ENCODE measurements at regions not wholly inside any gene's neighbourhood (a gene's known extent, or its start where the extent isn't known, plus 50 kb on each side); places are given as distances from the start of the nearest gene placed in this dataset.

GRCh38 chr16:73150786-73151185 is 102.9 kb upstream of the ZFHX3 start:
- no peak overlapping the region for H3K4me3 ChIP-seq (replicated peaks in 1 of 4; ENCODE audit: control extremely low read depth in 1 of 4, insufficient read depth in 1 of 4, low read depth in 3 of 4, low read length in 4 of 4)
- no peak overlapping the region for H3K27ac ChIP-seq (ENCODE audit: insufficient read depth, low read length)
- no peak overlapping the region for H3K4me2 ChIP-seq (ENCODE audit: extremely low read depth, insufficient read depth, low read length)
- H3K36me3 ChIP-seq (ENCODE audit: control insufficient read depth, insufficient read depth, low read length): no peaks in the 10 kb centered on the region
- H2AFZ ChIP-seq (ENCODE audit: low read length): no peak overlapping the region
- no peaks in the 10 kb centered on the region for H4K20me1 ChIP-seq (ENCODE audit: control insufficient read depth, extremely low read depth, insufficient read depth, low read length)
- no peak for TF ChIP-seq CTCF (conservative IDR thresholded peaks at IDR 0.05 in 1 of 2, IDR thresholded peaks at IDR 0.05 in 1 of 2; ENCODE audit: low read depth in 1 of 2, low read length in 2 of 2)
- no peaks in the 10 kb centered on the region for H3K27me3 ChIP-seq (ENCODE audit: control insufficient read depth, insufficient read depth, low read length)
- no peaks in the 10 kb centered on the region for H3K4me1 ChIP-seq (ENCODE audit: control insufficient read depth, extremely low read depth, insufficient read depth, low read length)
- no peaks in the 10 kb centered on the region for H3K9me3 ChIP-seq (ENCODE audit: control insufficient read depth, insufficient read depth, low read depth, low read length)
- DNase-seq (ENCODE audit: low read depth in 2 of 2): no peak
- no peak overlapping the region for H3K9ac ChIP-seq (ENCODE audit: insufficient read depth, low read length)
- no peaks in the 10 kb centered on the region for H3K79me2 ChIP-seq (ENCODE audit: control insufficient read depth, insufficient read depth, low read length)

GRCh38 chr16:73149334-73149733 is 101.4 kb upstream of the ZFHX3 start:
- Histone ChIP-seq H2AFZ (ENCODE audit: low read length) (no peak overlapping the region), H3K27ac (ENCODE audit: insufficient read depth, low read length) (no peak overlapping the region), H3K36me3 (ENCODE audit: control insufficient read depth, insufficient read depth, low read length) (no peaks in the 10 kb centered on the region), H3K27me3 (ENCODE audit: control insufficient read depth, insufficient read depth, low read length) (no peaks in the 10 kb centered on the region), H3K4me2 (ENCODE audit: extremely low read depth, insufficient read depth, low read length) (no peak overlapping the region), H3K4me1 (ENCODE audit: control insufficient read depth, extremely low read depth, insufficient read depth, low read length) (no peaks in the 10 kb centered on the region), H3K9me3 (ENCODE audit: control insufficient read depth, insufficient read depth, low read depth, low read length) (no peaks in the 10 kb centered on the region), H3K4me3 (replicated peaks in 1 of 4; ENCODE audit: control extremely low read depth in 1 of 4, insufficient read depth in 1 of 4, low read depth in 3 of 4, low read length in 4 of 4) (no peak overlapping the region), H3K9ac (ENCODE audit: insufficient read depth, low read length) (no peak overlapping the region), H4K20me1 (ENCODE audit: control insufficient read depth, extremely low read depth, insufficient read depth, low read length) (no peaks in the 10 kb centered on the region), H3K79me2 (ENCODE audit: control insufficient read depth, insufficient read depth, low read length) (no peaks in the 10 kb centered on the region)
- no peak for TF ChIP-seq CTCF (conservative IDR thresholded peaks at IDR 0.05 in 1 of 2, IDR thresholded peaks at IDR 0.05 in 1 of 2; ENCODE audit: low read depth in 1 of 2, low read length in 2 of 2)
- no peak for TF ChIP-seq EZH2 (IDR thresholded peaks at IDR 0.05; ENCODE audit: low read length, missing control alignments)
- DNase-seq (ENCODE audit: low read depth in 2 of 2): no peak

GRCh38 chr16:73147958-73148357 is 100.0 kb upstream of the ZFHX3 start:
- Histone ChIP-seq H3K27me3 (ENCODE audit: control insufficient read depth, insufficient read depth, low read length) (no peaks in the 10 kb centered on the region), H3K4me1 (ENCODE audit: control insufficient read depth, extremely low read depth, insufficient read depth, low read length) (no peaks in the 10 kb centered on the region), H3K4me3 (replicated peaks in 1 of 4; ENCODE audit: control extremely low read depth in 1 of 4, insufficient read depth in 1 of 4, low read depth in 3 of 4, low read length in 4 of 4) (no peak overlapping the region), H3K36me3 (ENCODE audit: control insufficient read depth, insufficient read depth, low read length) (no peaks in the 10 kb centered on the region), H3K79me2 (ENCODE audit: control insufficient read depth, insufficient read depth, low read length) (no peaks in the 10 kb centered on the region), H4K20me1 (ENCODE audit: control insufficient read depth, extremely low read depth, insufficient read depth, low read length) (no peaks in the 10 kb centered on the region), H3K9me3 (ENCODE audit: control insufficient read depth, insufficient read depth, low read depth, low read length) (no peaks in the 10 kb centered on the region), H3K4me2 (ENCODE audit: extremely low read depth, insufficient read depth, low read length) (no peak overlapping the region), H3K9ac (ENCODE audit: insufficient read depth, low read length) (no peak overlapping the region), H3K27ac (ENCODE audit: insufficient read depth, low read length) (no peak overlapping the region), H2AFZ (ENCODE audit: low read length) (no peak overlapping the region)
- TF ChIP-seq CTCF (conservative IDR thresholded peaks at IDR 0.05 in 1 of 2, IDR thresholded peaks at IDR 0.05 in 1 of 2; ENCODE audit: low read depth in 1 of 2, low read length in 2 of 2) (no peak), EZH2 (IDR thresholded peaks at IDR 0.05; ENCODE audit: low read length, missing control alignments) (no peak)
- no peak for DNase-seq (ENCODE audit: low read depth in 2 of 2)

Data from fibroblast of lung (primary cell).